HL-60 (cell line): ENCODE measurements at regions not wholly inside any gene's neighbourhood (a gene's known extent, or its start where the extent isn't known, plus 50 kb on each side); places are given as distances from the start of the nearest gene placed in this dataset.

Experiments
- CTCF ChIP-seq: IDR thresholded peaks from one replicate; pipeline ENCODE4 v1.5.1; 2011; ENCODE audit warnings: low read length, control low read depth, inconsistent platforms; ENCODE audit not compliant: insufficient read depth
- POLR2AphosphoS5 ChIP-seq: IDR thresholded peaks from 2 replicates; pipeline ENCODE4 v1.6.1; 2012; ENCODE audit warnings: low read depth
- SPI1 ChIP-seq: IDR thresholded peaks from 2 replicates; pipeline ENCODE4 v1.6.1; 2012; ENCODE audit warnings: low read depth, mild to moderate bottlenecking, borderline replicate concordance

DNA sequence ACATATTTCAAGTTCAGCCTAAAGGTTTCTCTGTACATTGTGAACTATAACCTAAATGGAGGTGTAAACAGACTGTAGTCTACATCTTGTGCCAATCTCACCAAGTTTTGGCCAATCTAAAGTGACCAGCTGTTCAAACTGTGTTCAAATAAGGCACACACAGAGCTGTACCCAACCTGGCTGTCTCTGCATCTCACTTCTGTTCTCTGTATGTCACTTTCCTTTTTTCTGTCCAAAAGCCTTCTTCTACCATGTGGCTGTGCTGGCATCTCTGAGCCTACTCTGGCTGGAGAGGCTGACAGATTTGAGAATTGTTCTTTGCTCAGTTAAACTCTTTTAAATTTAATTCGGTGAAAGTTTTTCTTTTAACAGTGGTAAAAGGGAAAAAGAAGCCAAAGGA lies 817.9 kb downstream of the SOCS6 start:
- TF ChIP-seq CTCF (no peak), POLR2AphosphoS5 (no peak), SPI1 (no peak)
